HG03439 (cell line): ENCODE measurements at regions not wholly inside any gene's neighbourhood (a gene's known extent, or its start where the extent isn't known, plus 50 kb on each side); places are given as distances from the start of the nearest gene placed in this dataset.

Experiments used
- ATAC-seq: cut with Tn5 transposase; IDR thresholded peaks from one replicate; pipeline ENCODE4 v1.9.1; 2021; ENCODE audit warnings: mild to moderate bottlenecking, moderate library complexity; ENCODE audit not compliant: unreplicated experiment

GRCh38 chr9:22279636-22280035 is 167.0 kb upstream of the DMRTA1 start:
- ATAC-seq, result no peak

DNA sequence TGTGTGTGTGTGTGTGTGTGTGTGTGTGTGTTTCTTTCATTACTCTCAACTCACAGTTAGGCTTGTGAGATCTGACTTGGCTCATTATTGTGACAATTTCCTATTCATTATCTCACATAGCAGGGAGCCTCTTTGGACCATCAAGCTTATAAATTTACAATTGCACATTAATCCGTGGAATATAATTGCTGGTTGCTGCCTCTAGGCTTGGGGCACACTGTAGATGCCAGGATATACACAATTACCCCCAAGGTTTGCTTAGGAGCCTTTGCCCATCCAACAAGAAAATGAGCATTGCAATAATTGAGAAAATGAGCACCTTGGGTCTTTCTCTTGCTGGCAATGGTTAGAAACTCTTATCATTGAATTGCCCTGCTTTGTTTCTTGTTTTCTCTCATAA is 161.6 kb upstream of the DMRTA1 start:
- no peak for ATAC-seq

DNA sequence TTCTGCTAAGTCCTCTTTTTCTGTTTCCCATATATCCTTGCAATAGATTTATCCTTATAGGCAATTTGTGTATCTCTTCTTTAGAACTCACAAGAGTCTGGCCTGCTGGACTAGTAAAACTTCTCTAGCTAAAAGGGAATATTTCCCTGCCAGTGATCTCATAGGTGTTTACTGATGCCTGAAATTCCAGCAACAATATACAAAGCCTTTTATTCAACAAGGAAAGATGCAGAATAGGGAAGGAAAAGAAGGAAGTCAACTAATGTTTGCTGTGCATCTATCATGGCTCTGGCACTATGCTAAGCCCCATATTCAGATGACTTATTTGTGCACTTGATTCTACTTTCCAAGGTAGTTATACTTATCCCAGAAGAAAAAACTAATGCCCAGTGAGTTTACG is 160.0 kb upstream of the DMRTA1 start:
- no peak for ATAC-seq

DNA sequence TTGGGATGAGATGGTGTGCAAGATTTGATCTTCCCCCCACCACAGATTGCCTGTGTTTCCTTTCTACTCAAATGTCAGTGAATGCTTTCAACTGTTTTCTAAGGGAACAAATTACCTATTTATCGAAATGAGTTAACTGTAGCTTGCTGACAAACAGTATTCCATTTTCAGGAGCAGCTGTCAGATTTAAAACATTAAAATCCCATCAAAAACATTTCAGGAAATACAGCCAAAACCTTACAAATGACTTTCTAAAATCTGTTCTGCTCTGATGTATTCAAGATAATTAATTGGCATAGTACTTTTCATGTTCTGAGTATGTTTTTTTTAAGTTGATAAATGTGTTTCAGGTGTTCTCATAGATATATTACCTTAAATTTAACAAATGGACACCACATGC is 158.0 kb upstream of the DMRTA1 start:
- ATAC-seq, result no peak

- ATAC-seq, result no peak
Observed at GRCh38 chr9:22307013-22307711, 139.5 kb upstream of the DMRTA1 start.

GRCh38 chr9:22308177-22308576 is 138.4 kb upstream of the DMRTA1 start:
- no peak for ATAC-seq

GRCh38 chr9:22316645-22317044 is 130.0 kb upstream of the DMRTA1 start:
- no peak for ATAC-seq

GRCh38 chr9:22331533-22331932 is 115.1 kb upstream of the DMRTA1 start:
- ATAC-seq, result no peak

- no peak for ATAC-seq
Observed at GRCh38 chr9:22332202-22332601, 114.4 kb upstream of the DMRTA1 start.

DNA sequence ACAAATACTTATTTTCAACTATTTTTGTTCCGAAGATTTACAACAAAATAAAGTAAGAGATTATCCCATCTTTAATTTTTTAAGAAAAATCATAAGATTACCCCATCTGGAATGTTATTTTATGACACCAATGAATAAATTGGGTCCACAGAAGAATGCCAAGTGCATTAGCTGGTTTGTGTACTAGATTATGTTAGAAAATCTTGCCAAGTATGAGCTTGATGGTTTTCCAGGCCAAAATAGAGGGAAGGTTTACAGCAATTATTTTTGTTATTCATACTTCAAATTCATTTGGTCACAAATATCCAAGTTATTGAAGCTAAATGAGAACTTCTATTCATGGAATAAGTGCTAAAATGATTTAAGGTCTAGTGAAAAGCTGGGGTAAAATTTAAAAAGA is 109.4 kb upstream of the DMRTA1 start:
- no peak for ATAC-seq

- ATAC-seq, result no peak
Observed at GRCh38 chr9:22342491-22343217, 104.0 kb upstream of the DMRTA1 start.

GRCh38 chr9:22343218-22343611 is 103.4 kb upstream of the DMRTA1 start:
- no peak for ATAC-seq

DNA sequence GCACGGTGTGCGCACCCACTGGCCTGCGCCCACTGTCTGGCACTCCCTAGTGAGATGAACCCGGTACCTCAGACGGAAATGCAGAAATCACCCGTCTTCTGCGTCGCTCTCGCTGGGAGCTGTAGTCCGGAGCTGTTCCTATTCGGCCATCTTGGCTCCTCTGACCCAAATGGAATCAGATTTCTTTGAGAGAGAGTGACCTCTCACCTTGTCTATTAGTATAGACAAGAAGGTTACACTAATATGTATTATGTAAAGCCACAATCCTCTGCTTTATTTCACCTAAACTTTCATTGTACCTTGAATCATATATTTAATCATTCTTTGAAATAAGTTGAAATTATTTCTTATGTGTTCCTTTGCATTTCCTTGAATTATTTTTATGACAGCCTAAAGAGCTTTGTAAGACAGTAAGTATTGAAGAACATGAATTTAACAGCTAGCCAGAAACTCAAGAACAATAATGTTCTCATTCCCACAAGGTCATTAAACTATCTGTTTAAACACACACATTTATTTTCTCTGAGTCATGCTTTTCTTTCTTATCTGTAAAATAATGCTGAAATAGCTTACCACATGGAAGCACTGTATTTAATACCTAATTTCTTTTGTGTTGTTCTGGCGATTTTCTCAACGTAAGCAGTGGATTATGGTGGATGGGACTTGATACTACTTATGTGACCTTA is 91.8 kb upstream of the DMRTA1 start:
- no peak for ATAC-seq

DNA sequence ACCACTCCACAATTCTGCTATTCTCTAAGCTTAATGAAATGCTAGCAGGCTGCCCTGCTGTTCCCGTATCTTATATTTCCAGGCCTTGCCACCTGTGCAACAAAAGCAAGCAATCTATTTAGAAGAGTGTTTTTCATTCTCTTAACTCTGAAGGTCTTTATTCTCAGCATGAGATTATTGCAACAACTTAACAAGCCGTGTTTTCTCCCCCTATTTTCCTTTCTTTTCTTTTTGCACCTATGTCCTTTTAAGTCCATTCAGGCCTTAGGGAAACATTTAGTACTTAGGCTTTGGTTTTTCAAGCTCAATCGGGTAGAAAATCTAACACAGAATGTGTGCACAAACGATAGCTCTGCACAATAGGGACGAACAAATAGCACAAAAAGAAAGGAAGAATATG is 89.6 kb upstream of the DMRTA1 start:
- no peak for ATAC-seq

GRCh38 chr9:22363421-22363887 is 83.2 kb upstream of the DMRTA1 start:
- ATAC-seq, result no peak

DNA sequence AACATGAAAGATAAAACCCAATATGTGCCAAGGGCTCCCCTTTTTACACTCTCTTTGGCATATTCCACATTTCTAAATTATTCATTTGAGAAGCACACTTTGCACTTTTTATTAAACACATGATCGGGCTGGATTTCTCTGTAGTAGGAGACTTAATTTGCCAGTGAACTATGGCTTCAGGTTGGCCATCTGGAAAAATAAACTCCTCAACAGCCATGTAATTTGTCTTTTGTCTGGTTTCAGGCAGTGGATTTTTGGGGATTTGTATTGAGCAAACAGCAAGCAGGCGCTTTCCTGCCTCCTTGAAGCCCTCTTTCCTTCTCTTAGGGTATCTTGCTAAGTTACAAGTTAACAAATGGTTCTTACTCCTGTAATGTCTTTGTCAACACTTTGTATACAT is 73.0 kb upstream of the DMRTA1 start:
- no peak for ATAC-seq

- ATAC-seq, result no peak
Observed at GRCh38 chr9:22374051-22374450, 72.6 kb upstream of the DMRTA1 start.

- ATAC-seq, result no peak
Observed at GRCh38 chr9:22379272-22379671, 67.4 kb upstream of the DMRTA1 start.

GRCh38 chr9:22381170-22381569 is 65.5 kb upstream of the DMRTA1 start:
- no peak for ATAC-seq

- no peak for ATAC-seq
Observed at GRCh38 chr9:22382331-22382730, 64.3 kb upstream of the DMRTA1 start.

- no peak for ATAC-seq
Observed at GRCh38 chr9:22383718-22384117, 62.9 kb upstream of the DMRTA1 start.

DNA sequence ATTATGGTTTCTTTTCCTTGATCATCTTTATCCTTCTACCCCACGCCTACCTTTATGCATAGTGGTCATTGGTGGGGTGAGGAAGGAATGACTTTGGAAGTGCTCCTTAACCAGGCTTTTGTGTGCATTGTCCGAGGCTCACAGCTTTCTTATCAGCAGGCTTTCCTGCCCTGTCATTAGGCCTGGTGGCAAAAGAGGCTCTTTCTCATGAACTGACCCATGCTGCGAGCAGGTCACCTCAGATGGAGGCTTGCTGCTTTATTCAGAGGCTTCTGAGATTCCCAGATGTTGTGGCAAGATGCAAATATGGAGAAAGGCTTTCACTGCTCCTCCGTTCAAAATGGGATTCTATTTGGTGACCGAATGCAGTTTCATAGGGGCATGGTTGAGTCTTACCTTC is 57.4 kb upstream of the DMRTA1 start:
- ATAC-seq, result no peak
